Stomach (tissue), 8 donors: ENCODE measurements at regions not wholly inside any gene's neighbourhood (a gene's known extent, or its start where the extent isn't known, plus 50 kb on each side); places are given as distances from the start of the nearest gene placed in this dataset.

Experiments used
- DNase-seq, 2 donors: peaks; one replicate each; pipeline versions ENCODE4 v3.0.0 to v3.0.0-alpha.2; 2013 to 2019
- H3K27ac ChIP-seq, 5 donors: fragments of 200-600 bp in 4 of 5; sonication (generic) in 4 of 5; one replicate each; pipeline ENCODE4 v1.5.1; 2013 to 2019; ENCODE audit warnings: mild to moderate bottlenecking in 1 of 5, moderate library complexity in 1 of 5
- H3K27me3 ChIP-seq, 3 donors: fragments of 200-600 bp; sonication (generic); one replicate each; pipeline ENCODE4 v1.5.1; 2017 to 2019; ENCODE audit warnings: mixed run types in 1 of 3
- H3K36me3 ChIP-seq, 4 donors: fragments of 200-600 bp; sonication (generic); 1 replicate in 3 of 4; 2 replicates in 1 of 4; pipeline ENCODE4 v1.5.1; 2016 to 2019
- H3K4me1 ChIP-seq, 4 donors: fragments of 200-600 bp; sonication (generic); one replicate each; pipeline ENCODE4 v1.5.1; 2016 to 2019
- H3K4me3 ChIP-seq, 4 donors: fragments of 200-600 bp; sonication (generic) in 3 of 4; one replicate each; pipeline ENCODE4 v1.5.1; 2016 to 2019; ENCODE audit warnings: mild to moderate bottlenecking in 1 of 4
- H3K9me3 ChIP-seq, 4 donors: fragments of 200-600 bp; sonication (generic); one replicate each; pipeline ENCODE4 v1.5.1; 2016 to 2019
- EP300 ChIP-seq: sonication (generic); formaldehyde crosslinking; IDR thresholded peaks from one replicate; pipeline ENCODE4 v1.6.1; 2017; ENCODE audit warnings: antibody characterized with exemption
- POLR2A ChIP-seq, 4 donors: fragments of 450-650 bp; IDR thresholded peaks; one replicate each; pipeline ENCODE4 v1.6.1; 2016; ENCODE audit warnings: antibody characterized with exemption in 4 of 4, control low read depth in 2 of 4, mild to moderate bottlenecking in 1 of 4, moderate library complexity in 1 of 4
- POLR2AphosphoS5 ChIP-seq, 3 donors: sonication (generic); formaldehyde crosslinking; IDR thresholded peaks; one replicate each; pipeline ENCODE4 v1.6.1; 2016; ENCODE audit warnings: antibody characterized with exemption in 3 of 3
- WGBS, 5 donors: extraction: QIAGEN DNeasy Blood & Tissue Kit in 3 of 5; methylation state at CpG; one replicate each; pipeline versions ENCODE4 v1.1.5 to v1.1.7; 2013 to 2018; 5-methylcytosine and 5-hydroxymethylcytosine counted together
- intact Hi-C: fragments of 100-400 bp; cut with DNase I; formaldehyde crosslinking; loops from one replicate; pipeline ENCODE4 v1.15.1; 2023; ENCODE audit warnings: low total_unique reads
- TF ChIP-seq, protein P1 (sequence below), 7 experiments: fragments of 450-650 bp in 4 of 7; fragments of 200-600 bp in 3 of 7; sonication (generic) in 3 of 7; IDR thresholded peaks; one replicate each; pipeline ENCODE4 v1.5.1; 2016 to 2019; ENCODE audit warnings: antibody characterized with exemption in 7 of 7, control low read depth in 2 of 7, mild to moderate bottlenecking in 1 of 7
- donor health status: healthy with polysubstance abuse.
- donor health status: Bipolar disorder and iron deficiency.
- donor health status: healthy.

- WGBS, 5 donors = 71 to 92% (median 88%) methylated on average over 1 of the region's 1 CpG
- H3K4me1 ChIP-seq = peaks cover 0 to 6% (median 0%) of the 10 kb centered on the region in 4 donors
- H3K27ac ChIP-seq = no peak overlapping the region
- DNase-seq = no peak
- intact Hi-C loops = no loop called here
- peaks cover 0 to 32% (median 16%) of the 10 kb centered on the region in 3 donors for H3K27me3 ChIP-seq
- H3K9me3 ChIP-seq = no peaks in the 10 kb centered on the region
- H3K36me3 ChIP-seq = no peaks in the 10 kb centered on the region
- TF ChIP-seq POLR2A (IDR thresholded peaks at IDR 0.05) (no peak), POLR2AphosphoS5 (IDR thresholded peaks at IDR 0.05) (no peak), EP300 (no peak)
- TF ChIP-seq, protein P1, sequence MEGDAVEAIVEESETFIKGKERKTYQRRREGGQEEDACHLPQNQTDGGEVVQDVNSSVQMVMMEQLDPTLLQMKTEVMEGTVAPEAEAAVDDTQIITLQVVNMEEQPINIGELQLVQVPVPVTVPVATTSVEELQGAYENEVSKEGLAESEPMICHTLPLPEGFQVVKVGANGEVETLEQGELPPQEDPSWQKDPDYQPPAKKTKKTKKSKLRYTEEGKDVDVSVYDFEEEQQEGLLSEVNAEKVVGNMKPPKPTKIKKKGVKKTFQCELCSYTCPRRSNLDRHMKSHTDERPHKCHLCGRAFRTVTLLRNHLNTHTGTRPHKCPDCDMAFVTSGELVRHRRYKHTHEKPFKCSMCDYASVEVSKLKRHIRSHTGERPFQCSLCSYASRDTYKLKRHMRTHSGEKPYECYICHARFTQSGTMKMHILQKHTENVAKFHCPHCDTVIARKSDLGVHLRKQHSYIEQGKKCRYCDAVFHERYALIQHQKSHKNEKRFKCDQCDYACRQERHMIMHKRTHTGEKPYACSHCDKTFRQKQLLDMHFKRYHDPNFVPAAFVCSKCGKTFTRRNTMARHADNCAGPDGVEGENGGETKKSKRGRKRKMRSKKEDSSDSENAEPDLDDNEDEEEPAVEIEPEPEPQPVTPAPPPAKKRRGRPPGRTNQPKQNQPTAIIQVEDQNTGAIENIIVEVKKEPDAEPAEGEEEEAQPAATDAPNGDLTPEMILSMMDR (IDR thresholded peaks at IDR 0.05) = no peak
- H3K4me3 ChIP-seq = no peak overlapping the region
These were observed 141.8 kb upstream of the PJA1 start for GRCh38 chrX:69307029-69307428.

DNA sequence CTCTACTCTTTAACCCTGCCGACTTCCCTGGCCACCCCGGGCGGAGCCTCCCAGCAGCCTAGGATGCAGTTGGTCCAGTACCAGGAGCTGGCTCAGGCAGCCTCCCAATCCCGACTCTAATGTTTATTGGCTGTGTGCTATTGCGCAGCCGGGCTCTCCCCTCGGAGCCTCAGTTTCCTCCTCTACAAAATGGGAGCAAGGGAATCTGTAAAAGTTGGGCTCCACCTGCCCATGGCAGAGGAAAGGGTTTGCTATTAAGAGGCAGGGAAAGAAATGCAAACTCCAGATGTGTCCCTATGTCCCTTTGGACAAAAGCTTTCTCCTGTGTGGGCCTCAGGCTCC lies 140.8 kb upstream of the PJA1 start:
- Histone ChIP-seq H3K9me3 (no peaks in the 10 kb centered on the region), H3K27ac (no peak overlapping the region), H3K27me3 (peaks cover 0 to 33% (median 16%) of the 10 kb centered on the region in 3 donors), H3K36me3 (no peaks in the 10 kb centered on the region), H3K4me3 (no peak overlapping the region), H3K4me1 (peaks cover 0 to 6% (median 0%) of the 10 kb centered on the region in 4 donors)
- no peak for DNase-seq
- intact Hi-C loops = no loop called here
- WGBS, 5 donors = 51 to 65% (median 58%) methylated on average over 6 to 7 of the region's 7 CpGs
- TF ChIP-seq, protein P1 (IDR thresholded peaks at IDR 0.05) = no peak
- TF ChIP-seq POLR2A (IDR thresholded peaks at IDR 0.05) = no peak
- no peak for TF ChIP-seq POLR2AphosphoS5 (IDR thresholded peaks at IDR 0.05)
- no peak for TF ChIP-seq EP300

DNA sequence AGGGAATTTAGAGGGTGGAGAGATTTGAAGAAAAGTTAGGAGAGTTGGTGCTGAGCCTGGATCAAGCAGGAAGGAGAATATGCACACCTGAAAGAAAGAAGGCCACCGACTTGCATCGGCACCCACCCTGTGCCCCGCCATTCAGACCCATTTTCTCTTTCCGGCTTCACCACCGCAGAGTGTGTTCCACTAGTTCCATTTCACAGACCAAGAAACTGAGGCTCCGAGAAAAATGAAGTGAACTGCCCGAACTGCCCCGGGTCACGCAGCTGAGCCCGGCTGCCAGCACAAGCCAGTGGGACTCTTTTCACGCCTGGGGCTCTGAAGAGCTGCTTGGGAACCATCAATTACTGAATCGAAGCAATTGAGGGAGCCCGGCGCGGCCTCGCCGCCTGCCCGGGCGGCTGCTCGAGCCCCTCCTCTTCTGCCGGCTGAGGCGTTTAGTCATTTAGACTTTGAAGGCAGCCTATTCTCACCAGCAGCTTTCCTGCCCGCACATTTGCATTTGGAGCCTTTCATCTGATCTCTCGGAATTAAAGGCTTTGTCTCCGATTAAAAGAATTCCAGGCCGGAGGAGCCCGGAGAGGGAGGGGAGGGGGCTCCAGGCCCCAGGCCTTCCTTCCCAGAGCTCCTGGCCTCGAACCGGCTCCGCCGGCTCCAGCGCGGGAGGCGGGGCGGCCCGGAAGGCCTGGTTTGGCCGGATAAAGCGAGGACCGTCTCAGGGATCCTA lies 140.2 kb upstream of the PJA1 start:
- Histone ChIP-seq H3K27ac (no peak overlapping the region), H3K4me3 (no peak overlapping the region), H3K27me3 (peaks cover 0 to 34% (median 16%) of the 10 kb centered on the region in 3 donors), H3K4me1 (peaks cover 0 to 6% (median 0%) of the 10 kb centered on the region in 4 donors), H3K36me3 (no peaks in the 10 kb centered on the region), H3K9me3 (no peaks in the 10 kb centered on the region)
- intact Hi-C loops = no loop called here
- DNase-seq = no peak
- TF ChIP-seq POLR2AphosphoS5 (IDR thresholded peaks at IDR 0.05) (no peak), POLR2A (IDR thresholded peaks at IDR 0.05) (no peak)
- WGBS, 5 donors = 27 to 50% (median 40%) methylated on average over 26 to 39 of the region's 39 CpGs

- Histone ChIP-seq H3K4me3 (no peak overlapping the region), H3K27me3 (peaks cover 0 to 34% (median 16%) of the 10 kb centered on the region in 3 donors), H3K9me3 (no peaks in the 10 kb centered on the region), H3K4me1 (peaks cover 0 to 6% (median 0%) of the 10 kb centered on the region in 4 donors), H3K27ac (no peak overlapping the region), H3K36me3 (no peaks in the 10 kb centered on the region)
- intact Hi-C loops = no loop called here
- WGBS, 5 donors = 64 to 100% (median 91%) methylated on average over 1 of the region's 1 CpG
- no peak for DNase-seq
- TF ChIP-seq, protein P1 (IDR thresholded peaks at IDR 0.05) = no peak
These were observed 138.0 kb upstream of the PJA1 start for GRCh38 chrX:69303231-69303630.

GRCh38 chrX:69299951-69300714 lies 134.9 kb upstream of the PJA1 start:
- intact Hi-C loops = no loop called here
- 68 to 93% (median 81%) methylated on average over 4 of the region's 4 CpGs for WGBS, 5 donors
- H3K9me3 ChIP-seq = no peaks in the 10 kb centered on the region

More at GRCh38 chrX:69299951-69300714, 134.9 kb upstream of the PJA1 start:
- H3K27me3 ChIP-seq = peaks cover 0 to 26% (median 8%) of the 10 kb centered on the region in 3 donors
- DNase-seq = no peak
- TF ChIP-seq POLR2AphosphoS5 (IDR thresholded peaks at IDR 0.05) (no peak), POLR2A (IDR thresholded peaks at IDR 0.05) (no peak), EP300 (no peak)
- TF ChIP-seq, protein P1 (IDR thresholded peaks at IDR 0.05) = no peak
- no peaks in the 10 kb centered on the region for H3K4me1 ChIP-seq
- H3K4me3 ChIP-seq = no peak overlapping the region
- H3K27ac ChIP-seq = no peak overlapping the region
- no peaks in the 10 kb centered on the region for H3K36me3 ChIP-seq
